ENCODE measurements at regions not wholly inside any gene's neighbourhood (a gene's known extent, or its start where the extent isn't known, plus 50 kb on each side); places are given as distances from the start of the nearest gene placed in this dataset.

DNA sequence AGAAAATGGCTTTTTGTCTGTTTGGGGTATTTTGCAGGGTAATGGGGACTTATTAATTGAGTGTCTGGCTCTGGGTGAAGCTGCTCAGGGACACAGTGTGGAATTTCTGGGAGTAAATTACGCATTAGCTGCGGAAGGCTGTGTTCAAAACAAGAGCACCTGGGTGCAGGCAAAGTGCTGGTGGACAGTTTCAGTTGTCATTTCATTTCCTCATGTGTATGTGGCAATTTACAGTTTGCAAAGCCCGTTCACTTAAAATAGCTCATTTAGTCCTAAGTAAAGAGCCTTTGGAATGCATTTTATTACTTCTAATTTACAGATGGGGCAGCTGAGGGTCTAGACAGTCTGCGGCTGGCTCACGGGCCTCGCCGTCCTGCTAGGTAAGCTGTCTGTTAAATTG is 546.8 kb downstream of the BCL11B start:
- in situ Hi-C loops (cut with HindIII; ENCODE audit: low sequenced_read_pairs) = no loop called here

DNA sequence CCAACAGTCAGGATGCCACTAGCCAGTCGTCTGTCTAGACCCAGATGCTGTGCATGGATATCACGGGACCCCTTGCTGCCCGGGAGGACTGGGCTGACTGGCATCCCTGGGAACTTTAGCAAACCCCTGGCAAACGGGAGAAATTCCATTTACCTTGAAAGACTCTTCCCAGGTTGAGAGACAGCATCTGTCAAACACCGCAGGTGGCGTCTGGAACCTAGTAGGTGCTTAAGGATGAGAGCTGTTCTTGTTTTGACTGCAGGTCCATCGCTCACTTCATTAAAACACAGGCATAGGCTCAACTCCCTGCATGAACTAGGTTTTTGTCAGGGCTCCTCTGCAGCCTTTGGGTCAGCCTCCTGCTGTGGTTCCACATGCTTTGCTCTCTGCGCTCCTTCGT is 546.3 kb downstream of the BCL11B start:
- in situ Hi-C loops (cut with HindIII; ENCODE audit: low sequenced_read_pairs) = no loop called here

DNA sequence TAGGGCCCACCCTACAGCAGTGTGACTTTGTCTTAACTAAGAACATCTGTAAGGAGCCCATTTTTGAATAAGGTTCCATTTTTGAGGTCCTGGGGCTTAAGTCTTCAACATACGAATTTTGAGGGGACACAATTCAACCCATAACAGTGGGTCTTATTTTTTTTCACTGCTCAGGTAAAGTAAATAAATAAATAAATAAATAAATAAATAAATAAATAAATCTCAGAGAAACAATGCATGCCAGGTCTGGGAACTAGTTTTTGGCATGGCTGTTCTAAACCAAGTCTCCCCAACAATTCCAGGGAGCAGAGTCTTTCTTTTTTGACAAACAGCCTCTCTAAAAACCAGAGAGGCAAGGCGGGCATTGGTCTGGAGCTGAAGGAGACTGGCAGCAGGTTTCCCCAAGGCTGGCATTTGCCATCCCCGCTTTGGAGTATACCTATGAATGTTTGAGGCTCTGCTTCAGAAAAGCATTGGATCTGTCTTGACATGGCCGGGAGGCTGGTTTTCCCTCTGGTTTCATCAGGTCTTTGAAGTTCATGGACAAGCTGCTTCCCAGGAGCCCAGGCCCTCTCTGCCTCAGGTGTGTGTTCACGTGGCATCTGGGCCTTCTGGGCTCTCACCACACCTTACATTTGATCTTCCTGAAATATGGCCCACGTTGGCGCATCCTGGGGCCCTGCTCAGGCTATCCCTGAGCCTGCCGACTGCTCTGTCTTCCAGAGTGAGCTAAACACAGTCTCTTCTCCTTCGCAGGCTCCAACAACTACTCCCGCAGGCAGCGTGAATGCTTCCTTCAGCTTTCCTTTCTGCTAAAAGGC is 545.2 kb downstream of the BCL11B start:
- in situ Hi-C loops (cut with HindIII; ENCODE audit: low sequenced_read_pairs) = no loop called here

DNA sequence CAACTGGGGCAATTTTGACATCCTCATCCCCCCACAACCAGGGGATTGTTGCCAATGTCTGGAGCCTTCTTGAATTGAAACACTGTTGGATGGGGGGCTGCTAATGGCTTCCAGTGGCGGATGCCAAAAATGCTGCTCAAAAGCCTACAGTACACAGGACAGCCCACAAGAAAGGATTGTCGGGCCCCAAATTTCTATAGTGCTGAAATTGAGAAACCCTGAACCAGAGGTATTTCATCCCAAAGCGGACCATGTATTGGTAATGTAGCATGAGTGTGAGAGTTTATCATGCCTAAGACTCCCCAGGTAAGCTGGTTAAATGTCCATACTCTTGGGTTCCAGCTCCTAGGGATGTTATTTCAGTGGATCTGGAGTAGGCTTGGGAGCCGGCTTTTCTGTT is 544.0 kb downstream of the BCL11B start:
- in situ Hi-C loops (cut with HindIII; ENCODE audit: low sequenced_read_pairs) = no loop called here

DNA sequence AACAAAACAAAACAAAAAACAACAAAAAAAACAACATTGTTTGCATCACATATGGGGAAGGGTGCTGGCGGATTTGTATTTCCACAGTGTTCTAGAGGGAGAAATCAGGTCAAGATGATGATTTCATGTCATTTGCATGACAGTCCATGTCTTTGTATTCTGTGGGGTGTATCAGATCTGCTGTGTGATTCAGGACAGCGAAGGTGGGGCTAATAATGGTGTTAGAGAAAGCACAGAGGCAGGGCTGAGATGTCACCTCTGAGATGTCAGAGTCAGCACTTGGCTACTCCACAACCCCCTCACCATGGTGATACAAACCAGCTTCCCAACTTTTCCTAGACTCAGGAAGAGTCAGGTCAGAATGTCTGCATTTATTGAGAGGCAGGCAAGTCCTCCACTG is 543.2 kb downstream of the BCL11B start:
- in situ Hi-C loops (cut with HindIII; ENCODE audit: low sequenced_read_pairs) = no loop called here

DNA sequence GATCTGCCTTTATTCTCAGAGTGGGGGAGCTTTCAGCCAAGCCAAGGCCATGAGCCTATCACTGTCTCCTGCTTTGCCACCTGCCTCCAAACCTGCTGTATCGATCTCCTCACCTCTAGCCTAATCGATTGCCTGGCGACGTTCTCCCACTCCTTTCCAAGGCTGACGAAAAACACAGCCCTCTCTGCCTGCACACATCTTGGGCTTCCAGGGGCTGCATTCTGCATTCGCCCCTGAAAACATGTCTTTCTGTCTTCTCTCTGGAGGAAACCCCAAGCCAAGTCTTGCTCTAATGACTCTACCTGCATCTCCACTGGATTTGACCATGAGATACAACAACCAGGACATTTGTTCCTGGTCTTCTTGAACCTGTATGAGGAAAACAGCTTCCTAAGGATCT is 540.7 kb downstream of the BCL11B start:
- in situ Hi-C loops (cut with HindIII; ENCODE audit: low sequenced_read_pairs) = no loop called here

DNA sequence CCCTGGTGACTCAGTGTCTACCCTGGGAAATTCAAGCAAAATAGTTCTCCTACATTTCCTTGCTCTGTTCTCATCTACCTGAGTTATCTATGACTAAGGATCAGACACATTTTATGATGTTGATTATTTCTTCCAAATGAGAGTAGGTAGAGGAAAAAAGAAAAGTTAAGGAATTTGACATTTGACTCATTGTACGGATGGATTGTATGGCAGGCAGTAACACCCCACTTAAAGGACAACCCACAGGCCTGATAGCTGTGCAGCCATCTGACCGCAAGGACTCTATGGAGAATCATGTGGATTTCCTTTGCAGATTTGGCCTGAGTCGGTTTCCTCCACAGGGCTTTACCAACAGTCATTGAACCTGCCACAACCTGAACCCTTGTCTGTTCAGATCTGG is 540.3 kb downstream of the BCL11B start:
- in situ Hi-C loops (cut with HindIII; ENCODE audit: low sequenced_read_pairs) = no loop called here

DNA sequence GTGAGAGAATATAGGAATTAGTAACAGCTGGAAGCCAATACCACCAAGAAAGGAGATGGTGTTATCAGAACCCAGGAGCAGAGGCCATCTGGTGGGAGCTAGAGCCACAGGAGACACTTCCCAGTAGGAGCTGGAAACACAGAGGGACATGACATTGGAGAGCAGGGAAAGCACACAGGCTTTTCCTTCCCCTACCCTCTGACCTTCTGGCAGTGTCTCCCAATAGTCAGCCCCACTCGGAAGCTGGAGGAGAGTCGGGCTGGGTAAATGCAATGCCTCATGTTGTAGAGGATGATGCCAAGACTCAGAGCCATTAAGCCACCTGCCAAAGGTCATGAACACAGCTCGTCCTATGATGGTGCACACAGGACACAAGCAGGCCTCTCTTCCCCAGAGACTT is 538.5 kb downstream of the BCL11B start:
- in situ Hi-C loops (cut with HindIII; ENCODE audit: low sequenced_read_pairs) = no loop called here

DNA sequence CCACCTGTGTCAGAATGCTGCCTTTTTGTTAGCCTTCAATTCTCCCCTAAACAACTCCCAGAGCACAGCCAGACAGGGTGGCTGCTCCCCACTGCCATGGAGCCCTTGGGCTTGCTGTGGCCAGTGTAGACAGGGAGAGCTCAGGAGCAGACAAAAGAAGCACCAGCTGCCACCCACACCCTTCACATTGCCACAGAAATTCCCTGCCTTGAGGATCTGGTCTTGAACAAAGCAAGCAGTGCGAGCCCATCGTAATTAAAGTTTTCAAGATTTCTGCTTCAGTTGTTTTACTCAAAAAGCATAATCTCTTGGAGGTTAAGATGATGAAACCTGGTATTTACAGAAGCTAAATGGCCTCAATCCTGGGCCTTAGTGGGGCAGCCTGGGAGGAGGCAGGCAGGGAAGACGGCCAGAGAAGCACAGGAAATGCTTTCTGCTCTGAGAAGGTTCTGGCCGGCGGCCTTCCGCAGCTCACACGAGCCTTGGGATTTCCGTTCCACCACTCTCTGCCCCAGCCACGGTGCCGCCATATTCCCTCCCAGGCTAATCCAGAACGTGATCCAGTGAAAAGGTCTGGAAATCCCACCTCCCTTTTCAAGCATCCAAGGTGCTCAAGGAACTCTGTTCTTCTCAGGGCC is 535.2 kb downstream of the BCL11B start:
- in situ Hi-C loops (cut with HindIII; ENCODE audit: low sequenced_read_pairs) = no loop called here

DNA sequence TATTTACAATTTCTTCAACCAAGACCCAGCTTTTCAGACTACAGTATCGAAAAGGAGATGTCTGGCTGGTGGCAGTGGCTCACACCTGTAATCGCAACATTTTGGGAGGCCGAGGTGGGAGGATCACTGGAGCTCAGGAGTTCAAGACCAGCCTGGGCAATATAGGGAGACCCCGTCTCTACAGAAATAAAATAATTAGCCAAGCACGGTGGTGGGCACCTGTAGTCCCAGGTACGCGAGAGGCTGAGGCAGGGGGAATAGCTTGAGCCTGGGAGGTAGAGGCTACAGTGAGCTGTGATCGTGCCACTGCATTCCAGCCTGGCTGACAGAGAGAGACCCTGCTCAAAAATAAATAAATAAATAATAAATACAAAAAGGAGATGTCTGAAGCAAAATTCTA is 530.5 kb downstream of the BCL11B start:
- in situ Hi-C loops (cut with HindIII; ENCODE audit: low sequenced_read_pairs) = no loop called here

DNA sequence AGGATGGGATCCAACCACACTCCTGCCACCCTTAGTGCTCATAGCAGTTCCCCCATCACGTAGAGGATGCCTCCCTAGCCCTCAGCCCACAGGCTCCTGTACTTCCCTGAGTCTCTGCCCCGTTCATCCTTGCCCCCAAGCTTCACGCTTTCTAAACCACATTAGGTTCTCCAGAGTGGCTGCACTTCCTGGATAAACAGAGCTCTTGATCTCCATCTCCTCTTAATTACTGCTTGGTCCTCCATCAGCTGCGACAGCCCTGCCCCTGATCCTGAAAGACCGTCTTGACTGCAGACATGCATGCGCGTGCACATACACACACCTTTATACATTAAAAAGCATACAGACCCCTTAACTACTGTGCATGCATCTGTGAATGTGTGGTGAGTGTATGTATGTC is 530.0 kb downstream of the BCL11B start:
- in situ Hi-C loops (cut with HindIII; ENCODE audit: low sequenced_read_pairs) = no loop called here

DNA sequence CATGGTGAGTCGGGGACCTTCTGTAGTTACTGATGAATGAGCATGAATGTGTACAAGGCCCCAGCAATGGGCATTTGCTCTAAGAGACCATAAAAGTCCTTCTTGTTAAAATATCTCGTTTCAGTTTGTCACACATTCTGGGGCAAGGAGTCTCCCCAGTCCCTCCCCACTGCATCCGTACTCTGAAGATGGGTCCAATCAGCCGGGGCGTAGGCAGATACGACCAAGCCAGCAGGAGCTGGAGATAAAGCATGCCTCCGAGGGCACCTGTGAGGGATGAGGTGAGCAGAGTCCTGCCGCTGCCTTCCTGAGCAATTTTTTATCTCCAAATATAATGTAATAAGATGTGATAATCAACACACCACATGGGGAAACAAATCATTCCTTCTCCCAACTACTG is 528.5 kb downstream of the BCL11B start:
- in situ Hi-C loops (cut with HindIII; ENCODE audit: low sequenced_read_pairs) = no loop called here

DNA sequence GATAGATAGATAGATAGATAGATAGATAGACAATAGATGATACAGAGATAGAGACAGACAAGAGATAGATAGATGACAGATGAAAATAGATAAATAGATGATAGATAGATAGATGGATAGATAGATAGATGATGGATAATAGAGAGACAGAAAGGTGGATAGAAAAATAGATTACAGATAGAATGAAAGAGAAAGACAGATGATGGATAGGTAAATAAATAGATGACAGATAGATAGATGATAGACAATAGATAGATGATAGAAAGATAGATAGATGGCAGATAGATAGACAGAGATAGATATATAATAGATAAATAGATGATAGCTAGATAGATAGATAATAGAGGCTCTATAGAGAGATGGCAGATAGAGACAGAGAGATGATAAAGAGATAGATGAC is 523.0 kb downstream of the BCL11B start:
- in situ Hi-C loops (cut with HindIII; ENCODE audit: low sequenced_read_pairs) = no loop called here

DNA sequence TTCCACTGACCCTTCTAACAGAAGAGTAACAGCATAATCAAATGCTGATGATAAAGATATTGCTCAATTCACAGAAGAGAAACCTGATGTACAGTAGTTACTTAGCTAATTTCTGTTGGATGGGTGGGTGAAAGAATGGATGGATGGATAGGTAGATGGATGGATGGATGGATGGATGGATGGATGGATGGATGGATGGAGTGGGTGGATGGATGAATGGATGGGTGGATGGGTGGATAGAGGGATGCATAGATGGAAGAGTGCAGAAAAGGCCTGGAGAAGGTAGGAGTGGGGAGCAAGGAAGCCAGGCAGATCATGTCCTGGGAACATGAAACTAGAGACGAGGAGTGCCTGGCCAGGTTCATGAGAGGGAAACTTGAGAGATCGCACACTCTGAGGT is 520.9 kb downstream of the BCL11B start:
- in situ Hi-C loops (cut with HindIII; ENCODE audit: low sequenced_read_pairs) = no loop called here

DNA sequence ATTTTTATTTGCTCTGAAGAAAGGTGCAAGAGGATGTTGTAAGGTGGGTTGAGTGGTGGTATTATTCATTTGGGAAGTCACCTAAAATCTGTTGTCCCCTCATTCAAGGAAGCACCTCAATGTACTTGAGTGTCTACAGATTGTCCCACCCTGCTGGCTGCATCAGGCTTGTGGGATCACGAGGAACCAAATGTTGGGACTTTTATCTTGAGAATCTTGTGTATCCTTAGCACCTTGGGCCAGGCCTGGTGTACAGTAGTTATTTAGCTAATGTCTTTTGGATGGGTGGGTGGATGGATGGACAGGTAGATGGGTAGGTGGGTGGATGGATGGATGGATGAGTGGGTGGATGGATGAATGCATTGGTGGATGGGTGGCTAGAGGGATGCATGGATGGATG is 519.3 kb downstream of the BCL11B start:
- in situ Hi-C loops (cut with HindIII; ENCODE audit: low sequenced_read_pairs) = no loop called here

DNA sequence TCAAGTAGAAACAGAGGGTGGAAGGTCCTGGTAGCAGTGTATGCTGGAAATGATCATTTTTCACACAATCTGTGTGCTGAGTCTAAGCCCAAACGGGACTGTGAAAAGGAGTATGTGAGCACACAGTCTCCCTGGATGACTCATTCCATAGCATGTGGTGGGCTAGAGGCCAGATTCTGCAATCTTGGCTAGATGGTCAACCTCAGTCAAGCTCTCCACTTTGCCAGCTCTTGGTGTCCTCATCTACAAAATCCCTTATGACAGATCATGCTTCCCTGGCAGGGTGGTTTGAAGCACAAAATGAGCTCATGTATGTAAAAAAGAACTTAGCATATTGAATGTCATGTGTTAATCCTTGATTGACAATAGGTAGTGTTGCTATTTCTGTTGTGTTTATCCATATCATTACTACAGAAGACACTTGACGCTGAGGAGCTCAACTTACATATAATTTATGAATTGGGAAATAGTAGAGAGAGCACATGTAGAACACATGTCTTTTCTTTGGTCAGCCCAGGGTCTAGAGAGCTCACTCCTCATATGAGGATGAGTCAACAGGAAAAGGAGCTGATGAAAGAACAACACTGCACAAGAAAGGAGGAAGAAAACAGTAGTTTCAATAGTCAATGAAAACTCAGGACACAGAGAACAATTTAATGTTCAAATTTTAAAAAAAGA is 517.5 kb downstream of the BCL11B start:
- in situ Hi-C loops (cut with HindIII; ENCODE audit: low sequenced_read_pairs) = no loop called here

DNA sequence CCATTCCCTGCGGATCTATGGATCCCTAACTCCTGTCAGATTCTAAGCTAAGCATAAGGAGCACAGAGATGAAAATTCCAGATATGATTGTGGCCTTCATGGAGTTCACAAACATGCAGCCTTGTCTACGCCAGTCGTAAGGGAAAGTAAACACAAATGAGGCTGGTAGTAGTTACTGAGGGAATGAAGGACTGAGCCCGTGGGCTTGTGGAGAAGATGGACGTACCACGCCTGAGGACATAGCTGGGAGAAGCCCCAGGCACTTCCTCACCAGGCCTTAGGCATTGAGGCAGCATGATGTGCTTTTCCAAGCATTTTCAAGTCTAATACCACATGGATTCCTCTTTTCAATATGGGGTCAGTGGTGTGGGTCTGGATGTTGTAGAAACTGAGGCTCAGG is 515.2 kb downstream of the BCL11B start:
- in situ Hi-C loops (cut with HindIII; ENCODE audit: low sequenced_read_pairs) = no loop called here

DNA sequence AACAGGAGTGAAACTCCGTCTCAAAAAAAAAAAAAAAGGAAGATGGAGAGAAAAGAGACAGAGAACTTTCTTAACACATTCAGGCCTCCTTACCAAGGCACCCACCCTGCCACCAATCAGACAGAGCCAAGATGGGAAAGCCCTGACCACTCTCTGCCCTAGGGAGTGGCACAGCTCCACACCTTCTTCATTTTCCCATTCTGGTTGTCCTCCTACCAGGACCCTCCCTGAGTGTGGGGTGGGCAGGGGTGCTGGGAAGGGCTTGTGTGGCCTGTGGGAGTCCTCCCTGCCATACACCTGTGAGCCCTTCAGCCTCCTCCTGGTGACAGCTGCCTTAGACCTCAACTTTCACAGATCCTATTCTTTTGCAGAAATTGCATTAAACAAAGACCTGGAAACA is 513.6 kb downstream of the BCL11B start:
- in situ Hi-C loops (cut with HindIII; ENCODE audit: low sequenced_read_pairs) = no loop called here

DNA sequence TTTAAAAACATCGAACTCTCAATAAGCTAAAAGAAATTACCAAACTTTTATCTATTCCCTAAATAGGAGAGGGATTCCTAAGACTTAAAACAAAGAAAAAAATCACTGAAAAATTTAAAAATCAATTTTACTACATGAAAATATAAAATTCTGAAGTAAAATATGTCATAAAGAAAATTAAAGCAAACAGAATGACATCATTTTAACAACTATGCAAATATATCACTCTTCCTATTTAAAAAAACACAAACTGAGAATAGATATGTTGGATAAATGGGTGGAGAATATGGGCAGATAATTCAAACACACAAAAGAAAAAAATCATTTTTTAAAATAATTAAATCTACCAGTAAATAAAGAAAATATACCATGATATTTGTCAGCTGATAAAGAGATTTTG is 510.0 kb downstream of the BCL11B start:
- in situ Hi-C loops (cut with HindIII; ENCODE audit: low sequenced_read_pairs) = no loop called here

DNA sequence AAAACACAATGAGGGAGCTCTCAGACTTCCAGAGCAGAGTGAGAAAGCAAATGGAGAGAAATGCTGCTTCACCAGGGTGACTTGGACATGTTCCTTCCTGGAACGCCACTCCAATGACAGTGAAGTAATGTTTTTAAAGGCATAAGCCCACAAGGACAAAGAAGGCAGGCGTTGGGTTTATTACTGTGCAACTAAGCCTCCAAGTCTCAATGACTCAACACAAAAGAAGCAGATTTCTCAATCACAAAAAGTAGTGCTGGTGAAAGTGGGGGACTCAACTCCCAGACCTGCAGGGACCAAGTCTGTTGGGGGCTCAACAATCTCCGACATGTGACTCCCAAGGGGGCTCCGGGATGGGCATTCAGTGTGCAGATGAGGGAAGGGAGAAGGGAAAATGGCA is 505.2 kb downstream of the BCL11B start:
- in situ Hi-C loops (cut with HindIII; ENCODE audit: low sequenced_read_pairs) = no loop called here

DNA sequence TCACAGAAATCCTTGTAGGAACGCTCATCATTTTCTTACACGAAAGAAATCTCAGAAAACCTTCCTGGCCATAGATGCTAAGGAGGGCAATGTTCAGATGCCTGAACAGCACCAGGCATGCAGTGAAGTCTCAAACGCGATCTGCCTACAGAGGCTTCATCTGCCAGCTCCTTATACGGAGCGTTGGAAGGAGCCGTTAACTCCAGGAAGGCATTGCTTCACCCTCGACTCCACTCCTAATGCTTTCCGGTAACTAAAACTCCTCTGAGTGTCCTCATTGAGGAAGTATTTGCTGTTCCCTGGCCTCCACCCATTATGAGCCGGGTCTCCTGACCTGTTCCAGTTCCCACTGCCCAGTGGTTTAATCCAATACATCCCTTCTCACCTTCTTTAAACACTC is 502.7 kb downstream of the BCL11B start:
- in situ Hi-C loops (cut with HindIII; ENCODE audit: low sequenced_read_pairs) = no loop called here

DNA sequence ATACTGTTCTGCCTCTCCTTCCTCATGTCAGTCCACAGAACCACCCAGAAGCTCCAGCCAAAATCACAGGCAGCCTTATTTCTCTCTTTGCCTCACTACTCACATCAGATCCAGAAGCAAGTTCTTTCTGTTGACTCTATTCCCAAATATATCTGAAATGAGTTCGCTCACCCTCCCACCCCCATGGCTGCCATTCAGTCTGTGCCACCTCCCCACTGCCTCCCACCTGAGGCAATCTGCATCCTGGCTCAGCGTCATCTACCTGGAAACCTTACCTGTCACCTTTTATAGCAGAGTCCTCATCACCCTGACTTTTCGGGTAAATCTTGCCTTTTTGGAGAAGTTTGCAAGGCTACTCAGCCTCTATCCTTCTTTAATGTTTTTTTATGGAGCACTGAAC is 501.8 kb downstream of the BCL11B start:
- in situ Hi-C loops (cut with HindIII; ENCODE audit: low sequenced_read_pairs) = no loop called here
